OCI-LY1 (cell line): ENCODE measurements at regions not wholly inside any gene's neighbourhood (a gene's known extent, or its start where the extent isn't known, plus 50 kb on each side); places are given as distances from the start of the nearest gene placed in this dataset.

ENCODE experiments used
- H2AFZ ChIP-seq: fragments of 200-600 bp; sonication (generic), shearing (Covaris generic); 2 replicates; pipeline ENCODE4 v1.6.0; 2014; ENCODE audit warnings: antibody characterized with exemption, mild to moderate bottlenecking, low read length
- H3F3A ChIP-seq: fragments of 200-600 bp; sonication (generic), shearing (Covaris generic); 2 replicates; pipeline ENCODE4 v1.6.0; 2014; ENCODE audit warnings: mild to moderate bottlenecking, antibody characterized with exemption, low read length, moderate library complexity; ENCODE audit not compliant: insufficient read depth
- H3K27ac ChIP-seq: fragments of 200-600 bp; sonication (generic); 2 replicates; pipeline ENCODE4 v1.5.1; 2014; ENCODE audit warnings: low read length, mixed run types, mild to moderate bottlenecking, low read depth; ENCODE audit not compliant: poor library complexity, severe bottlenecking
- H3K27me3 ChIP-seq: fragments of 200-600 bp; sonication (generic); 2 replicates; pipeline ENCODE4 v1.6.0; 2014; ENCODE audit warnings: antibody characterized with exemption, mild to moderate bottlenecking, low read length, moderate library complexity; ENCODE audit not compliant: insufficient read depth
- H3K36me3 ChIP-seq: fragments of 200-600 bp; sonication (generic); 2 replicates; pipeline ENCODE4 v1.6.1; 2014; ENCODE audit warnings: mild to moderate bottlenecking, antibody characterized with exemption, low read length, moderate library complexity, mixed read lengths; ENCODE audit not compliant: insufficient read depth
- H3K4me1 ChIP-seq: fragments of 200-600 bp; sonication (generic); 2 replicates; pipeline ENCODE4 v1.5.1; 2014; ENCODE audit warnings: mild to moderate bottlenecking, low read length, moderate library complexity; ENCODE audit not compliant: insufficient read depth, severe bottlenecking
- H3K4me2 ChIP-seq: fragments of 200-600 bp; sonication (generic), shearing (Covaris generic); 2 replicates; pipeline ENCODE4 v1.6.1; 2014; ENCODE audit warnings: low read length
- H3K4me3 ChIP-seq: fragments of 200-600 bp; sonication (generic); 2 replicates; pipeline ENCODE4 v1.5.1; 2014; ENCODE audit warnings: low read length, low read depth, mild to moderate bottlenecking, mixed read lengths; ENCODE audit not compliant: poor library complexity, severe bottlenecking
- H3K79me2 ChIP-seq: fragments of 200-600 bp; shearing (Covaris generic); 2 replicates; pipeline ENCODE4 v1.6.1; 2016; ENCODE audit warnings: mixed run types, low read length, mixed read lengths; ENCODE audit not compliant: insufficient read depth
- H3K9ac ChIP-seq: fragments of 200-600 bp; sonication (generic), shearing (Covaris generic); 2 replicates; pipeline ENCODE4 v1.6.1; 2014; ENCODE audit warnings: mild to moderate bottlenecking, low read length, mixed read lengths
- H3K9me2 ChIP-seq: fragments of 200-600 bp; sonication (generic), shearing (Covaris generic); 2 replicates; pipeline ENCODE4 v1.6.1; 2014; ENCODE audit warnings: low read depth, mild to moderate bottlenecking, low read length, mixed read lengths
- H3K9me3 ChIP-seq: fragments of 200-600 bp; shearing (Covaris generic); 2 replicates; pipeline ENCODE4 v1.6.1; 2014; ENCODE audit warnings: low read length, mixed read lengths
- H4K20me1 ChIP-seq: fragments of 200-600 bp; sonication (generic), shearing (Covaris generic); 2 replicates; pipeline ENCODE4 v1.6.0; 2016; ENCODE audit warnings: mild to moderate bottlenecking, low read length; ENCODE audit not compliant: insufficient read depth
- CTCF ChIP-seq: fragments of 200-600 bp; sonication (generic), shearing (Covaris generic); IDR thresholded peaks from 2 replicates; pipeline ENCODE4 v1.5.1; 2017; ENCODE audit warnings: mild to moderate bottlenecking, antibody characterized with exemption, low read length, moderate library complexity, mixed read lengths
- EZH2 ChIP-seq: fragments of 200-600 bp; sonication (generic), shearing (Covaris generic); IDR thresholded peaks from 2 replicates; pipeline ENCODE4 v1.8.0; 2017; ENCODE audit warnings: borderline replicate concordance, mixed run types, mild to moderate bottlenecking, antibody characterized with exemption, low read length, moderate library complexity, mixed read lengths

GRCh38 chr10:118234683-118235082 is 107.4 kb downstream of the FAM204A start:
- TF ChIP-seq EZH2, result no peak
- TF ChIP-seq CTCF, result no peak
- Histone ChIP-seq H3K9me3 (no peaks in the 10 kb centered on the region), H3K4me3 (no peak overlapping the region), H3K27me3 (no peaks in the 10 kb centered on the region), H3K36me3 (no peaks in the 10 kb centered on the region), H3K27ac (no peak overlapping the region), H3K9ac (no peak overlapping the region), H3K79me2 (no peaks in the 10 kb centered on the region), H3K4me2 (no peak overlapping the region), H2AFZ (no peak overlapping the region), H4K20me1 (no peaks in the 10 kb centered on the region), H3K4me1 (no peaks in the 10 kb centered on the region), H3F3A (no peaks in the 10 kb centered on the region), H3K9me2 (no peaks in the 10 kb centered on the region)

- H3K79me2 ChIP-seq, result no peaks in the 10 kb centered on the region
- H3K27ac ChIP-seq, result no peak overlapping the region
Observed at GRCh38 chr10:118220346-118220850, 121.7 kb downstream of the FAM204A start.

GRCh38 chr10:118218562-118218961 is 123.6 kb downstream of the FAM204A start:
- no peaks in the 10 kb centered on the region for H3K9me3 ChIP-seq
- H3F3A ChIP-seq, result no peaks in the 10 kb centered on the region
- TF ChIP-seq EZH2, result no peak
- TF ChIP-seq CTCF, result no peak
- no peak overlapping the region for H3K27ac ChIP-seq
- no peaks in the 10 kb centered on the region for H3K79me2 ChIP-seq
- no peaks in the 10 kb centered on the region for H3K36me3 ChIP-seq
- H3K4me1 ChIP-seq, result no peaks in the 10 kb centered on the region
- no peaks in the 10 kb centered on the region for H3K9me2 ChIP-seq
- H3K27me3 ChIP-seq, result no peaks in the 10 kb centered on the region
- no peak overlapping the region for H3K4me3 ChIP-seq
- H2AFZ ChIP-seq, result no peak overlapping the region
- H4K20me1 ChIP-seq, result no peaks in the 10 kb centered on the region
- no peak overlapping the region for H3K9ac ChIP-seq
- no peak overlapping the region for H3K4me2 ChIP-seq

More at GRCh38 chr10:118220346-118220850, 121.7 kb downstream of the FAM204A start:
- Histone ChIP-seq H4K20me1 (no peaks in the 10 kb centered on the region), H2AFZ (no peak overlapping the region), H3K9me2 (no peaks in the 10 kb centered on the region), H3F3A (no peaks in the 10 kb centered on the region), H3K4me1 (no peaks in the 10 kb centered on the region), H3K27me3 (no peaks in the 10 kb centered on the region), H3K36me3 (no peaks in the 10 kb centered on the region), H3K4me3 (no peak overlapping the region), H3K4me2 (no peak overlapping the region), H3K9ac (no peak overlapping the region), H3K9me3 (no peaks in the 10 kb centered on the region)
- no peak for TF ChIP-seq EZH2

- Histone ChIP-seq H3K36me3 (no peaks in the 10 kb centered on the region), H3K9me3 (no peaks in the 10 kb centered on the region), H3K9me2 (no peaks in the 10 kb centered on the region), H3K79me2 (no peaks in the 10 kb centered on the region), H3K27me3 (no peaks in the 10 kb centered on the region), H3F3A (no peaks in the 10 kb centered on the region), H2AFZ (no peak overlapping the region), H3K4me2 (no peak overlapping the region), H3K4me1 (no peaks in the 10 kb centered on the region), H4K20me1 (no peaks in the 10 kb centered on the region), H3K27ac (no peak overlapping the region), H3K4me3 (no peak overlapping the region), H3K9ac (no peak overlapping the region)
- TF ChIP-seq EZH2, result no peak
- no peak for TF ChIP-seq CTCF
Observed at GRCh38 chr10:118216571-118217170, 125.5 kb downstream of the FAM204A start.
